ENCODE measurements at regions not wholly inside any gene's neighbourhood (a gene's known extent, or its start where the extent isn't known, plus 50 kb on each side); places are given as distances from the start of the nearest gene placed in this dataset.

DNA sequence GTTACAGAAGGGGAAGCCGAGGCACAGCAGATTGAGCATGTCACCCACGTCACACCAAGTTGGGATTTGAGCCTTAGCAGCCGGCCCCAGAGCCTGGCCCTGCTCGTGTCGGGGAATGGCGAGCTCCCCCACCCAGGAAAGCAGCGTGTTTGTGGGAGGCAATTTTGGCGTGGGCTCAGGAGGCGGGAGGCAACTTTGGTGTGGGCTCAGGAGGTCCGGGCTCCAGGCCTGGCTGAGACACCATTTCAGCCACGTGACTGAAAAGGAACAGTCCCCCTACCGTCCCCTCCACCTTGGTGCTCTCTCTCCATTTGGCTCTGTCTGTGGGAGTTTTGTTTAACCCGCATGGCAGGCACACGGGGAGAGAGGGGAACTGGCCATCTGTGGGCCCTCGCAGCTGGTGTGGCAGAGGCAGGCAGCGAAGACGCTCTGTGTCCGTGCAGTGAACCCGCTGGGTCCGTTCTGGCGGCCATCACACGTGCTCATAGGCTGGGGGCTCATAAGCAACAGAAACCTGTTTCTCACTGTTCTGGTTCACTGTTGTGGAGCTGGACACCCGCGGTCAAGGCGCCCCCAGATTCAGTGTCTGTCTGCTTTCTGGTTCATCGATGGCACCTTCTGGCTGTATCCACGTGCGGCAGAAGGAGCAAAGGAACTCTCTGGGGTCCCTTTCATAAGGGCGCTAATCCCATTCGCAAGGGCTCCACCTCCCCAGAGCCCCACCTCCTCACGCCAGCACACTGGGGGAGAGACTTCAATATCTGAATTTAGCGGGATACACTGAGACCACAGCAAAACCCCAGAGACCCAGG lies 110.2 kb downstream of the CRYAA start:
- TF ChIP-seq CTCF (IDR thresholded peaks at IDR 0.05) (no peak), POLR2A (IDR thresholded peaks at IDR 0.05) (no peak)
